GM18907 (cell line): ENCODE measurements at regions not wholly inside any gene's neighbourhood (a gene's known extent, or its start where the extent isn't known, plus 50 kb on each side); places are given as distances from the start of the nearest gene placed in this dataset.

Experiments used
- ATAC-seq: cut with Tn5 transposase; IDR thresholded peaks from one replicate; pipeline ENCODE4 v1.9.1; 2021; ENCODE audit warnings: mild to moderate bottlenecking, moderate library complexity; ENCODE audit not compliant: unreplicated experiment

DNA sequence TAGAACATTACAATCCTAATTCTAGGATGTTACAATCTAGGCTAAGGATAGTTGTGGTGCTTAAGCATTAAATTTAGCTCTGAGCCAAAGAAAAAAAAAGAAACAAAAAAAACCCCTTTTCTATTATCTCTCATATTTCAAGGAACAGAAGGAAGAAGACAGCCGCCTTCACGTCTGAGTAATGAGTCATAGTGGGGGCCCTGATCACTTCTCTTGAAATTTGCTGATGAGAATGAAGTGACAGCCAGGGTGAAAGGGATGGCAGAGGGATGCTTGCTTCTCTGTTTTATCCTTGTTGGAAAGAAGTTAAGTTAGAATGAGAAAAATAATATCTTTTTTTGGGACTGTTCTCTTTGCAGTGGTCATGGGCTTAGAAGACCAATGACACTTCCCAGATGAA, 82.6 kb upstream of the MPHOSPH6 start:
- no peak for ATAC-seq

DNA sequence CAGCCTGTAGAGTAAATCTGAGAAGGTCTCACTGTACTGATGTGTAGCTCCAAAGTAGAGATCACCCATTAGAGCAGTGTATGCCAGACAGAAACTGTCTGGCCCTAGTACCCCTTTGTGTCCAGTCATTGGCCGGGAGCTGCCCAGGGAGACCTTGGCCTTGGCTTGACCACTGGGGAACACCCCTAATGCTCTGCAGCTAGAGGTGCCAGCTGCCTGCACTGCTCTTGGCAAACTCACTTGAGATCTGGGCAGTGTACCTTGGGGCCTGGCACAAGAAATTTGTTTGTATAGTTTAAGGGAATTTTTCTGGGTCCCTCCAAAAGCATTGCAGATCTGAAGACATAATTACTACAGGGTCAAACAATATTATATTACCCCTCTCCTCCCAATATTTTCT, 78.7 kb upstream of the MPHOSPH6 start:
- ATAC-seq = no peak

DNA sequence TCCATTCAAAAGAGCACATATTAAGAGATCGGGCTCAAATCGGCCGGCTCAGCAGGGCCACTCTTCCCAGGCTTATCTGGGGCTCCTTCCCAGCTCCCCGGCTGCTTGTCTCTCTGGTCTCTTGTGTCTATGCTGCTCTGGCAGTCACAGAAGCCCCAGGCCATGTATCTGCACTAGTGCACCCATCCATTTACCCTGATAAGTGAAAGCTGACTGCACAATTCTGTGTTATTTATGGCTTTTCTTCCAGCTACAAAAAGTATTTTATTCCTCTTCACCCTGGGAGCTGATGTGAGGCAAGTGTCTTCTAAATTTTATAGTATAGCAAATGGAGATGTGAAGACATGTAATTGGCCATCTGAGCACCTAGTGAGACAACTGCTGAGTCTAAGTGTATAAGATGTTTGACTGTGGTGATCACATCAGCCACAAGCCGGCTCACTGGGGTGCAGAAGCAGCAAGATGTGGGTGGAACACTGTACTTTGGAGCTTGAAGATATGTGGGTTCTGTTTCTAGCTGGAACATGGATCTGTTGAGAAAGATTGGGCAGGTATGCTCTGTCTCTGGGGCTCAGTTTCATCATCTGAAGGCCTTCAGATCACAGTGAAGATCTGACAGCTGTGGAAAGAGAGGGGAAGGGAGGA, 78.1 kb upstream of the MPHOSPH6 start:
- no peak for ATAC-seq

DNA sequence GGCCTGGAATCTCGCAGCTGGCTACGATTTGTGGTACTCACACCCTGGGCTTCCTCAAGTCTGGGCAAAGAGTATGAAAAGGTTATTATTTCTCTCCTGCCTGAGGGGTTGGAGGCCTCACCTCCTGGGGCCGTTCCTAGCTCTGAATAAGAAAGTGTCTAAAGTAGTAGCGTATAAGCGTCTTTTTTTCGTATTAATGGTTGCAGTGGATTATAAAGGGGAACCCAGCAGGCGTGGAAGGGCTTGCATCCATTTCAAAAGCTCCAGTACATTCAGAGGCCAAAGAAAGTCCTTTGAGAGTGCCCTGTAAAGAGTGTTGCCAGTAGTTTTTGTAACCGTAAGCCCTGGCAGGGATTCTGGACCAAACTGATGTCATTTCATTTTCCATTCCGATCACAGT, 72.2 kb upstream of the MPHOSPH6 start:
- ATAC-seq = no peak

DNA sequence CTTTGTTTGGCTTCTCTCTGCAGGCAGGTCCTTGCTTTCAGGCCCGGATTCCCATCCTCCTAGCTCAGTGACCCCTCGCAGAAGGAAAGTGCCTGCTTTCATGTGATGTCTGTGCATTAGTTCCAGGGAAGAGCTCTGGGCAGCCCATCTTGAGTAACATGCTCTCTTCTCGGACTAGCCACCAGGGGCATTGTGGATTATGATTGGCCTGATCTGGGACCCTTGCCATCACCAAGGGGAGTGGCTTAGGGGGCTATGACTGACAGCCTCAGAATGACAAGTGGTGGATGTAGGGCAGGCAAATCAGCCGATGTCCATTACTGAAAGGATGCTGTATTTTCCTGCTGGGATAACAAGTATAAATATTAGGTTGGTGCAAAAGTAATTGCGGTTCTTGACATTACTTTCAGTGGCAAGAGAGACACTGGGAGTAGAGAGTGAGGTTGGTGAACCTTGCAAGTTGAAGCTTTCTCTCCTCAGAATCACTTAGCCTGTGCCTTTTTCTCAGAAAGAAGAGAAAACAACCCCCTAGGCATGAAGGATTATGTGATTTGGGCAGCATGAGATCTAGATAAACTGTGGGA, 71.5 kb upstream of the MPHOSPH6 start:
- no peak for ATAC-seq

DNA sequence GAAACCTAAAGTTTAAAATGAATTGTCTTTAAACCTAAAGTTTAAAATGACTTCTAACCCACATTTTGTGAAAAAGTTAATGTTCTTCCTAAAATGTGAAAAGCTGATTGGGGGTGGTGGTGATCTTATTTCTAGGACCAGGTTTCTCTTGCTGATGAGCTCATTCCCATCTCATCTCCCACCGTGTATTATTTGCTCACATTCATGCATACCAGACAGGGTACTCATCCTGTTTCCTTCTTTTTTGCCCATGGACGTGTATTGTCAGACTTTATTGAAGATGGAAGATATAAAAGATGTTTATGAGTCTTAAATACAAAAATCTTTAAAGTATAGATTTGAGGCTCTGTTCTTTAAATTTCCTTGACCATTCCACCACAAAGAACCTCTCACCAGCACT, 70.1 kb upstream of the MPHOSPH6 start:
- ATAC-seq = no peak

DNA sequence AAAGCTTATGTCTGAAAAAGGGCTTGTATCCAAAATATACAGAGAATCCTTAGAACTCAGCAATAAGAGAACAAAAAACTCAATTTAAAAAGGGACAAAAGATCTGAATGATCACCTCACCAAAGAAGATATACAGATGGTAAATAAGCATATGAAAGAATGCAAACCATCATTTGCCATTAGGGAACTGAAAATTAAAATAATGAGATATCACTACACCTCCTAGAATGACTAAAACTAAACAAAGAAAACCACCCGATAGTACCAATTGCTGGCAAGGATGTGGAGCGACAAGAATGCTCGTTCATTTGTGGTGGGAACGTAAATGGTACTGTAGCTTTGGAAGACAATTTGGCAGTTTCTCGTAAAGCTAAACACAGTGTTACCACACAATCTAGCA, 66.9 kb upstream of the MPHOSPH6 start:
- no peak for ATAC-seq

DNA sequence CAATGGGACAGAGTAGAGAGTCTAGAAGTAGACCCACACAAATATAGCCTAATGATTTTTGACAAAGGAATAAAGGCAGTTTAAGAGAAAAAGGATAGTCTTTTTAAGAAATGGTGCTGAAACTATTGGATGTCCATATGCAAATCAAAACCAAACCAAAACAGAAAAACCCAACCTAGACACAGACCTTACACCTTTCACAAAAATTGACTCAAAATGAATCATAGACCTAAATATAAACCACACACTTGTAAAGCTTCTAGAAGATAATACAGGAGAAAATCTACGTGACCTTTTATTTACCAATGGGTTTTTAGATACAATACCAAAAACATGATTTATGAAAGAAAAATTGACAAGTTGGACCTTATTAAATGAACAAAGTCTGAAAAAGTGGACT, 66.4 kb upstream of the MPHOSPH6 start:
- no peak for ATAC-seq

DNA sequence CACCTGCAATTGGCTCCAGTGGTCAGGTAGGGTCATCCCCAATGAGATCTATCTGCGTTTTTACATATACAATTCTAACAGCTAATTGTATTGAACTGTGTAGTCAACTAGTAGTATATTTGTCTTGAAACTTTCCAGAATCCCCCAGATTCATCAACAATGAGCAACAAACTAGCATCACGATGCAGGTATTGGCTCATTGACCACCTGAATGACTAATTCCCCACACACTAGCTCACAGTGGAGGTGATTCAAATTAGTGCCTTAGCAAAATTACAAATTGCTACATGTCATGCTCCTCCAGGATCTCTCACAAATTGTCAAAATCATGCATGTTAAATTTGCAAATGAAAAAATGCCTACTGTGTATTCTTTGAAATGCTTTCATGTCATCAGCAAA, 62.8 kb upstream of the MPHOSPH6 start:
- ATAC-seq = no peak

DNA sequence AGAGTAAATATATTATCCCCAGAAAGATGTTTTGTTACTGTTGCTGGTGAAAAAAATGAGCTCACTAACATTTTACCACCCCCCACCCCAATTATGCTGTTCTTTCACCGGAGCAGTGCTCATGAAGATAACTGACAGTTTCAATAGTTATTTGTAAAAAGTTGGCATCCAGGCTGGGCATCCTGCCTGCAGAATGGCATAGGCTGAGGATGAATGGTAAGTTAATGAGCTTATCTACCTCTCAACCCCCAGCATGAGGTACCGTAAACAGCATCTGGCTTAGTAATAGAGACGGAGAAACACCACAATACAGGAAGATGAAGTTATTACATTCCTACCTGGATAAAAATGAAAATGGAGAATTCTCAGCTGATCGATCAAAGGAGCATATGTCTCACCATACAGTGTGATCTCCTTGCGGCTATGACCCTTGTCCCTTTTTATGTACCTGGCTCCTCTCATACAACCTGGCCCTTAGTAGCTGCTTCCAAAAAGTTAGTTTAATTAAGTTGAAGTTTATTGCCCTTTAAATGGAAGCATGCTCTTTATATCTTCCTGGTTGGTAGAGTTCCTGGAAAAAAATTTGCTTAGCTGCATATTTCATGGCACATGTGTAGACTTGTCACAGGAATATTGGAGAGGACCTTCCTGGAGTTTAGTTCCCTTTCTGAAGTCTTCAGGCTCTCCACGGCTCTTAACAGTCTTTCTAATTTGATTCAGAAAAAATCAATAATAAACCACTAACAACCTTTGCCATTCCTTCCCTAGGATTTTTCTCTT, 61.2 kb upstream of the MPHOSPH6 start:
- no peak for ATAC-seq

DNA sequence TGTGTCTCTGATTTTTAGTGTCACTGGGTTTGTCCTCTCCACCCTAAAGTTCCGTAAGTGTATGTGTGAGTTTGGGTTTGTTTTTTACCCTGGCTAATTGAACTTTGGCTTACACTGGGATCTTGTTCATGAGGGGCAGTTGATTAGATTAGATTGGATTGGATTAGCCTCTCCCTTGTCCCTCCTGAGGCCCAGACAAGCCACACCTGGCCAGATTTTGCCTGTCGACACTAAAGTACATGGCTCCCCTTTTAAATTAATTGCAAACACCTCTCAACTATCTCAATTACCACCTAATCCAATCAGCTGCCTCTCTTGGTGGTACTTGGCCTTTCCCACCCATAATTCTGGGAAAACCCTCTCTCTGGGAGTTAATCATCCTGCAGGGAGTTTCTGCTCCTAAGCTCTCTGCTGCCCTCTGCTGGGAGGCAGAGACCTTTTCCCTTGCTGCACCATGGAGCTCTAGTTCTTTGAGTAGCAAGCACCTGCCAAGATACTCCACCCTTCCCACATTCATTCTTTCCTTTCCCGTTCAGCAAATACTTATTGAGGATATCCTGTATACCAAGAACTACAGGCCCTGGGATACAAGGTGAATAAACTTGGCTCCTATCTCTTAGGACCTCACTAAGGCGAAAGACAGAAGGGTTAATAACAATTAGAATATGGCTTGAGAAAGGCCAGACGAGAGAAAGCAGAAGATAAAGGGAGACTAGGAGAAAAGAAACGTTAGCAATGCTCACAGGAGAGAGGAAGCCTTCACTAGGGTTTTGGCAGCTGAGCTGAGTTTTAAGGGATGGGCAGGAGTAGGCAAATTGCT, 60.0 kb upstream of the MPHOSPH6 start:
- ATAC-seq = no peak

DNA sequence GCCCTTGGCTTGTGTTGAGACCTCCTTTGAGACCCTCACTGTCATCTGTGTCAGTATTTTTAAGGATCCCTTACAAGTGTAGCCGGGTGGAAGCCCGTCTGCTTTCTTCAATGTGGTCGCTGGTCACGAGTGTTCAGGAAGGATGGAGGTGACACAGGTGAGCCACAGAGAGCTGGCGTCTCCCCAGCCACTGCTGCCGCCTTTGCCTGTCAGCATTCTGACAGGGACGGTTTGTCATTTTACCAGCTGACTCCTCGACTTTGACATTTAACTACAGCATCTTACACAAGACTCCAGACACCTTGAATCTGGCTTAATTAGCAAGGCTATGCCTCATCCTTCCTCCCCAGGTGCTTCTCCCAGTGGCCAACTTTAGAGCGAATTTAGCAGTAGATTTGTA, 56.3 kb upstream of the MPHOSPH6 start:
- ATAC-seq = no peak

DNA sequence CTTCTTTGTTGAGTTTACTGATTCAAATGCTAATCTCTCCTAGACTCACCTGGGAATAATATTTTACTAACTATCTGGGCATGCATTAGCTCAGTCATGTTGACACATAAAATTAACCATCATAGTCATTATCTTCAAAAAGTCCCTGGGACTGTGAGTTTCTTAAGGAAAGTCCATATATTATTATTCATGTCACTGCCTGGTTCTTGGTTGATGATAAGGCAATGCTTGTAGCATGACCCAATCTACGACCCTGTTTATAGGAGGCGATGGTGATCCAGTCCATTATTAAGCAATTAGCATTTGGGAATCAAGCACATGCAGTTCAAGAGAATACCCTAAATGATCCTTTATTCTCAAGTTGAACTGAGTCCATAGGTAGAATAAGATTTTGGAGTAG, 54.8 kb upstream of the MPHOSPH6 start:
- ATAC-seq = no peak

DNA sequence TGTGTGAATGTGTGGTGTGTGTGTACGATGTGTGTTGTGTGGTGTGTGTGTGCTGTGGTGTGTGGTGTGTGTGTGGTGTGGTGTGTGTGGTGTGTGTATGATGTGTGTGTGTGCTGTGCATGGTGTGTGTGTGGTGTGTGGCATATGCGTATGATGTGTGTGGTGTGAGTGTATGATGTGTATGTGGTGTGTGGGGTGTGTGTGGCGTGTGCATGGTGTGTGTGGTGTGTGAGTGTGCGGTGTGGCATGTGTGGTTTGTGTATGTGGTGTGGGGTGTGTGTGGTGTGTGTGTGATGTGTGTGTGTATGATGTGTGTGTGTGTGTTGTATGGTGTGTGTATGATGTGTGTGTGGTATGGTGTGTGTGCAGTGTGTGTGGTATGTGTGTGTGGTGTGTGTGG, 50.5 kb upstream of the MPHOSPH6 start:
- no peak for ATAC-seq
